Nephron (organoid): ENCODE measurements at regions not wholly inside any gene's neighbourhood (a gene's known extent, or its start where the extent isn't known, plus 50 kb on each side); places are given as distances from the start of the nearest gene placed in this dataset.

Experiments used
- H3K27ac Mint-ChIP-seq, 3 experiments: 2 replicates each; pipeline ENCODE4 v1.8.0; 2020; ENCODE audit warnings: mixed read lengths in 3 of 3, mild to moderate bottlenecking in 2 of 3, moderate library complexity in 1 of 3
- H3K27me3 Mint-ChIP-seq: 2 replicates; pipeline ENCODE4 v1.8.0; 2021; ENCODE audit warnings: low read depth, mild to moderate bottlenecking, moderate library complexity, mixed read lengths
- H3K36me3 Mint-ChIP-seq: 2 replicates; pipeline ENCODE4 v1.8.0; 2020; ENCODE audit warnings: low read depth, mixed read lengths
- H3K4me1 Mint-ChIP-seq: 2 replicates; pipeline ENCODE4 v1.8.0; 2020; ENCODE audit warnings: mixed read lengths
- H3K4me3 Mint-ChIP-seq, 3 experiments: 2 replicates each; pipeline ENCODE4 v1.8.0; 2020; ENCODE audit warnings: mild to moderate bottlenecking in 3 of 3, mixed read lengths in 3 of 3, moderate library complexity in 2 of 3
- H3K9me3 Mint-ChIP-seq: 2 replicates; pipeline ENCODE4 v1.8.0; 2020; ENCODE audit warnings: mixed read lengths
- CTCF ChIP-seq, 3 experiments: fragments of 200-600 bp; sonication (generic); IDR thresholded peaks; one replicate each; pipeline ENCODE4 v1.5.0; 2021; ENCODE audit warnings: antibody characterized with exemption in 3 of 3; ENCODE audit not compliant: unreplicated experiment in 3 of 3

GRCh38 chr12:29902043-29902442 lies 118.3 kb upstream of the TMTC1 start:
- Mint-ChIP-seq H3K4me3 (no peak overlapping the region), H3K9me3 (peaks cover 5% of the 10 kb centered on the region), H3K27me3 (no peaks in the 10 kb centered on the region), H3K4me1 (no peaks in the 10 kb centered on the region), H3K27ac (no peak overlapping the region), H3K36me3 (no peaks in the 10 kb centered on the region)
- no peak for TF ChIP-seq CTCF (IDR thresholded peaks at IDR 0.05; ENCODE audit: unreplicated experiment in 3 of 3)

- H3K4me3 Mint-ChIP-seq, result no peak overlapping the region
- H3K27me3 Mint-ChIP-seq, result no peaks in the 10 kb centered on the region
- TF ChIP-seq CTCF (IDR thresholded peaks at IDR 0.05; ENCODE audit: unreplicated experiment in 3 of 3), result no peak
- peaks cover 3% of the 10 kb centered on the region for H3K9me3 Mint-ChIP-seq
- H3K27ac Mint-ChIP-seq, result no peak overlapping the region
- no peaks in the 10 kb centered on the region for H3K36me3 Mint-ChIP-seq
- no peaks in the 10 kb centered on the region for H3K4me1 Mint-ChIP-seq
These were observed 117.8 kb upstream of the TMTC1 start for GRCh38 chr12:29901585-29901984.

- Mint-ChIP-seq H3K4me3 (no peak overlapping the region), H3K36me3 (no peaks in the 10 kb centered on the region), H3K27ac (no peak overlapping the region), H3K4me1 (no peaks in the 10 kb centered on the region), H3K27me3 (no peaks in the 10 kb centered on the region), H3K9me3 (no peaks in the 10 kb centered on the region)
- TF ChIP-seq CTCF (IDR thresholded peaks at IDR 0.05; ENCODE audit: unreplicated experiment in 3 of 3), result no peak
These were observed 115.6 kb upstream of the TMTC1 start for GRCh38 chr12:29899212-29899931.

GRCh38 chr12:29895966-29896365 lies 112.2 kb upstream of the TMTC1 start:
- Mint-ChIP-seq H3K27me3 (no peaks in the 10 kb centered on the region), H3K9me3 (peaks cover 2% of the 10 kb centered on the region), H3K27ac (no peak overlapping the region), H3K4me3 (no peak overlapping the region), H3K4me1 (no peaks in the 10 kb centered on the region), H3K36me3 (no peaks in the 10 kb centered on the region)
- no peak for TF ChIP-seq CTCF (IDR thresholded peaks at IDR 0.05; ENCODE audit: unreplicated experiment in 3 of 3)

GRCh38 chr12:29893002-29893401 lies 109.3 kb upstream of the TMTC1 start:
- Mint-ChIP-seq H3K4me1 (no peaks in the 10 kb centered on the region), H3K27ac (no peak overlapping the region), H3K9me3 (peaks cover 4% of the 10 kb centered on the region), H3K27me3 (no peaks in the 10 kb centered on the region), H3K4me3 (no peak overlapping the region), H3K36me3 (no peaks in the 10 kb centered on the region)
- TF ChIP-seq CTCF (IDR thresholded peaks at IDR 0.05; ENCODE audit: unreplicated experiment in 3 of 3), result no peak

- H3K27ac Mint-ChIP-seq, result no peak overlapping the region
- H3K4me1 Mint-ChIP-seq, result no peaks in the 10 kb centered on the region
- no peak for TF ChIP-seq CTCF (IDR thresholded peaks at IDR 0.05; ENCODE audit: unreplicated experiment in 3 of 3)
- peaks cover 7% of the 10 kb centered on the region for H3K9me3 Mint-ChIP-seq
- H3K36me3 Mint-ChIP-seq, result no peaks in the 10 kb centered on the region
- H3K27me3 Mint-ChIP-seq, result no peaks in the 10 kb centered on the region
- no peak overlapping the region for H3K4me3 Mint-ChIP-seq
These were observed 108.0 kb upstream of the TMTC1 start for GRCh38 chr12:29891792-29892191.
